Vagina (tissue), 2 donors: ENCODE measurements at regions not wholly inside any gene's neighbourhood (a gene's known extent, or its start where the extent isn't known, plus 50 kb on each side); places are given as distances from the start of the nearest gene placed in this dataset.

Source experiments
- POLR2A ChIP-seq, 2 donors: fragments of 450-650 bp; IDR thresholded peaks; one replicate each; pipeline ENCODE4 v1.6.1; 2017; ENCODE audit warnings: antibody characterized with exemption in 2 of 2, mild to moderate bottlenecking in 2 of 2, moderate library complexity in 2 of 2
- POLR2AphosphoS5 ChIP-seq, 2 donors: sonication (generic); formaldehyde crosslinking; IDR thresholded peaks; one replicate each; pipeline ENCODE4 v1.9.0; 2017; ENCODE audit warnings: antibody characterized with exemption in 2 of 2, mild to moderate bottlenecking in 2 of 2, low read depth in 1 of 2; ENCODE audit not compliant: insufficient read depth in 1 of 2
- TF ChIP-seq, protein P1 (sequence below), 3 experiments: fragments of 450-650 bp in 2 of 3; fragments of 200-600 bp in 1 of 3; sonication (generic) in 1 of 3; IDR thresholded peaks; one replicate each; pipeline ENCODE4 v1.5.1; 2017 to 2019; ENCODE audit warnings: antibody characterized with exemption in 3 of 3, mild to moderate bottlenecking in 2 of 3, moderate library complexity in 2 of 3

DNA sequence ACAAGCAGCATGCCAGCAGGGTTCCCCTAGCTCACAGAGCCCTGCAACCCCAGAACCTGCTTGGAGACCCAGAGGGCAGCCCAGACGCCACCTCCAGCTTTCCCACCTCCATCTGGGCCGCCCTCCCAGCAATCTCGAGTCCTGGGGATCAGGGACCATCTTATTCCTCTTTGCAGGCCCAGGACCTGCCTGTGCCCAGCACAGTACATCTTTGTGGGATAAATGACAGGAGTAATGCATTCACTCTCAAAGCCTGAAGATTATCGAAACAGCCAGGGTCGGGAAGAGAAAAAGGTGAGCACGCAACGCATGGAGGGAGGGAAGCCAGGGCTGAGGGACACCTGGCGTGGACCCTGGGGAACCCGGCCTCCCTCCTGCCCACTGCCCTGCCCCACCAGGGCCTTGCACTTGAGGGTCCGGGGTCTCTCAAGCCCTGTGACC, 144.1 kb downstream of the NDUFA10 start:
- TF ChIP-seq POLR2A (IDR thresholded peaks at IDR 0.05) (no peak), POLR2AphosphoS5 (IDR thresholded peaks at IDR 0.05; ENCODE audit: insufficient read depth in 1 of 2, low read depth in 1 of 2) (no peak)
- TF ChIP-seq, protein P1, sequence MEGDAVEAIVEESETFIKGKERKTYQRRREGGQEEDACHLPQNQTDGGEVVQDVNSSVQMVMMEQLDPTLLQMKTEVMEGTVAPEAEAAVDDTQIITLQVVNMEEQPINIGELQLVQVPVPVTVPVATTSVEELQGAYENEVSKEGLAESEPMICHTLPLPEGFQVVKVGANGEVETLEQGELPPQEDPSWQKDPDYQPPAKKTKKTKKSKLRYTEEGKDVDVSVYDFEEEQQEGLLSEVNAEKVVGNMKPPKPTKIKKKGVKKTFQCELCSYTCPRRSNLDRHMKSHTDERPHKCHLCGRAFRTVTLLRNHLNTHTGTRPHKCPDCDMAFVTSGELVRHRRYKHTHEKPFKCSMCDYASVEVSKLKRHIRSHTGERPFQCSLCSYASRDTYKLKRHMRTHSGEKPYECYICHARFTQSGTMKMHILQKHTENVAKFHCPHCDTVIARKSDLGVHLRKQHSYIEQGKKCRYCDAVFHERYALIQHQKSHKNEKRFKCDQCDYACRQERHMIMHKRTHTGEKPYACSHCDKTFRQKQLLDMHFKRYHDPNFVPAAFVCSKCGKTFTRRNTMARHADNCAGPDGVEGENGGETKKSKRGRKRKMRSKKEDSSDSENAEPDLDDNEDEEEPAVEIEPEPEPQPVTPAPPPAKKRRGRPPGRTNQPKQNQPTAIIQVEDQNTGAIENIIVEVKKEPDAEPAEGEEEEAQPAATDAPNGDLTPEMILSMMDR (IDR thresholded peaks at IDR 0.05): no peak
